Pancreas (tissue), 10 donors: ENCODE measurements at regions not wholly inside any gene's neighbourhood (a gene's known extent, or its start where the extent isn't known, plus 50 kb on each side); places are given as distances from the start of the nearest gene placed in this dataset.

Experiments
- ATAC-seq, 4 donors: fragments of 200-7000 bp; cut with Tn5 transposase; one replicate each; pipeline versions ENCODE4 v1.8.0 to v1.9.1; 2020; ENCODE audit warnings: mild to moderate bottlenecking in 4 of 4, moderate library complexity in 4 of 4
- DNase-seq, 6 donors: peaks; one replicate each; pipeline ENCODE4 v3.0.0-alpha.2; 2020
- FAIRE-seq: peaks from 2 replicates; lab custom pipeline; 2012; peaks lifted over from hg19 to GRCh38; lab: Jason Lieb, UNC
- H3K27ac ChIP-seq, 4 donors: fragments of 200-600 bp; sonication (generic); 1 replicate in 3 of 4; 2 replicates in 1 of 4; pipeline versions ENCODE4 v1.5.0 to v1.8.0; 2020
- H3K27me3 ChIP-seq, 4 donors: fragments of 200-600 bp; one replicate each; pipeline ENCODE4 v1.8.0; 2021
- H3K36me3 ChIP-seq, 3 donors: fragments of 200-600 bp; sonication (generic) in 1 of 3; one replicate each; pipeline versions ENCODE4 v1.5.0 to v1.8.0; 2020 to 2021
- H3K4me1 ChIP-seq, 3 donors: fragments of 200-600 bp; one replicate each; pipeline ENCODE4 v1.8.0; 2021
- H3K4me3 ChIP-seq, 4 donors: fragments of 200-600 bp; sonication (generic) in 2 of 4; one replicate each; pipeline versions ENCODE4 v1.5.0 to v1.8.0; 2020 to 2021
- H3K9me3 ChIP-seq, 4 donors: fragments of 200-600 bp; one replicate each; pipeline ENCODE4 v1.8.0; 2021
- CTCF ChIP-seq, 4 donors: fragments of 200-600 bp; sonication (generic) in 3 of 4; IDR thresholded peaks; one replicate each; pipeline versions ENCODE4 v1.5.0 to v1.8.0; 2021; ENCODE audit warnings: antibody characterized with exemption in 4 of 4
- WGBS, 2 donors: extraction: QIAGEN DNeasy Blood & Tissue Kit; methylation state at CpG; one replicate each; pipeline ENCODE4 v1.1.7; 2013; 5-methylcytosine and 5-hydroxymethylcytosine counted together
- intact Hi-C, 3 donors: fragments of 100-400 bp; cut with DNase I; formaldehyde crosslinking; loops; one replicate each; pipeline versions ENCODE4 v1.11.1 to v1.14.2; 2022
- donor health status: healthy with polysubstance abuse.
- donor health status: DM: no; HTN: no; CAD: no; lungs with moderate emphysema.
- donor health status: DM: no; HTN: no; CAD: no.
- donor health status: control.
- donor health status: control.
- donor health status: Bipolar disorder and iron deficiency.
- donor health status: DM: yes; HTN: yes; CAD: no.
- donor health status: DM: no; HTN: no; CAD: no.
- donor health status: DM: no; HTN: no; CAD: no.
- donor health status: DM: yes; HTN: yes; CAD: no.

- Histone ChIP-seq H3K27ac (no peak overlapping the region), H3K9me3 (no peaks in the 10 kb centered on the region), H3K4me3 (no peak overlapping the region), H3K27me3 (no peaks in the 10 kb centered on the region), H3K36me3 (no peaks in the 10 kb centered on the region), H3K4me1 (no peaks in the 10 kb centered on the region)
- 87 to 88% methylated on average over 7 of the region's 7 CpGs for WGBS, 2 donors
- intact Hi-C loops = no loop called here
- ATAC-seq (no peak), DNase-seq (no peak), FAIRE-seq (no peak)
- no peak for TF ChIP-seq CTCF (IDR thresholded peaks at IDR 0.05)
Observed at GRCh38 chr16:87176735-87177134, 140.5 kb downstream of the C16orf95 start.

GRCh38 chr16:87177673-87178072 lies 139.5 kb downstream of the C16orf95 start:
- H3K9me3 ChIP-seq = no peaks in the 10 kb centered on the region
- 59 to 73% methylated on average over 13 to 15 of the region's 15 CpGs for WGBS, 2 donors

GRCh38 chr16:87178177-87178863 lies 138.9 kb downstream of the C16orf95 start:
- FAIRE-seq = no peak
- no peak for TF ChIP-seq CTCF (IDR thresholded peaks at IDR 0.05)
- Histone ChIP-seq H3K4me1 (no peaks in the 10 kb centered on the region), H3K9me3 (no peaks in the 10 kb centered on the region), H3K27ac (no peak overlapping the region), H3K36me3 (no peaks in the 10 kb centered on the region), H3K4me3 (no peak overlapping the region), H3K27me3 (no peaks in the 10 kb centered on the region)
- intact Hi-C loops = no loop called here
- 48 to 59% methylated on average over 13 to 14 of the region's 14 CpGs for WGBS, 2 donors
- no peak for DNase-seq
- ATAC-seq = peak in 1 of 4 donors; percentile 21

More at GRCh38 chr16:87177673-87178072, 139.5 kb downstream of the C16orf95 start:
- Histone ChIP-seq H3K27me3 (no peaks in the 10 kb centered on the region), H3K27ac (no peak overlapping the region), H3K4me1 (no peaks in the 10 kb centered on the region), H3K36me3 (no peaks in the 10 kb centered on the region), H3K4me3 (no peak overlapping the region)
- DNase-seq (no peak), ATAC-seq (no peak), FAIRE-seq (no peak)
- intact Hi-C loops = no loop called here
- TF ChIP-seq CTCF (IDR thresholded peaks at IDR 0.05) = no peak

GRCh38 chr16:87178977-87179376 lies 138.2 kb downstream of the C16orf95 start:
- Histone ChIP-seq H3K9me3 (no peaks in the 10 kb centered on the region), H3K4me3 (no peak overlapping the region), H3K27me3 (no peaks in the 10 kb centered on the region), H3K4me1 (no peaks in the 10 kb centered on the region), H3K36me3 (no peaks in the 10 kb centered on the region), H3K27ac (no peak overlapping the region)
- 52 to 58% methylated on average over 9 of the region's 9 CpGs for WGBS, 2 donors
- DNase-seq (no peak), FAIRE-seq (no peak), ATAC-seq (no peak)
- intact Hi-C loops = no loop called here
- no peak for TF ChIP-seq CTCF (IDR thresholded peaks at IDR 0.05)

GRCh38 chr16:87180069-87180468 lies 137.1 kb downstream of the C16orf95 start:
- FAIRE-seq (no peak), ATAC-seq (peak in 1 of 4 donors; percentile 30), DNase-seq (no peak)
- Histone ChIP-seq H3K4me3 (no peak overlapping the region), H3K4me1 (no peaks in the 10 kb centered on the region), H3K36me3 (no peaks in the 10 kb centered on the region), H3K9me3 (no peaks in the 10 kb centered on the region), H3K27me3 (no peaks in the 10 kb centered on the region), H3K27ac (no peak overlapping the region)
- 75 to 84% methylated on average over 6 of the region's 6 CpGs for WGBS, 2 donors
- no peak for TF ChIP-seq CTCF (IDR thresholded peaks at IDR 0.05)
- intact Hi-C loops = no loop called here
